ENCODE measurements at regions not wholly inside any gene's neighbourhood (a gene's known extent, or its start where the extent isn't known, plus 50 kb on each side); places are given as distances from the start of the nearest gene placed in this dataset.

GRCh38 chr20:33917831-33918525, 75.7 kb upstream of the RALY start:
- no peak overlapping the region for H3K27ac ChIP-seq (ENCODE audit: low read length, poor library complexity, severe bottlenecking)
- peak overlapping the region in 1 of 2 experiments; percentile 25 for H3K4me3 ChIP-seq (ENCODE audit: insufficient read depth in 1 of 2, low read depth in 1 of 2, low read length in 2 of 2)
- H4K8ac ChIP-seq (ENCODE audit: low read length): no peak overlapping the region
- H3K27me3 ChIP-seq (ENCODE audit: control insufficient read depth in 1 of 2, insufficient read depth in 1 of 2, low read length in 2 of 2): peaks cover 0 to 10% of the 10 kb centered on the region in 2 experiments
- no peak overlapping the region for H2AK5ac ChIP-seq (ENCODE audit: low read length, severe bottlenecking)
- no peaks in the 10 kb centered on the region for H3K36me3 ChIP-seq (ENCODE audit: control insufficient read depth in 1 of 2, insufficient read depth in 2 of 2, low read depth in 1 of 2, low read length in 2 of 2)
- no peak overlapping the region for H3K4me2 ChIP-seq (ENCODE audit: low read length, poor library complexity, severe bottlenecking)
- no peak overlapping the region for H2BK12ac ChIP-seq (ENCODE audit: low read length in 2 of 2)
- no peaks in the 10 kb centered on the region for H3K79me1 ChIP-seq (replicated peaks; ENCODE audit: low read length, poor library complexity, severe bottlenecking)
- no peak overlapping the region for H3K18ac ChIP-seq (ENCODE audit: low read depth in 1 of 2, low read length in 2 of 2)
- H3K4ac ChIP-seq (ENCODE audit: low read depth in 1 of 2, low read length in 2 of 2): no peak overlapping the region
- no peak for DNase-seq
- no peak overlapping the region for H2BK5ac ChIP-seq (ENCODE audit: low read depth, low read length, poor library complexity, severe bottlenecking)
- H3K4me1 ChIP-seq (ENCODE audit: control insufficient read depth, insufficient read depth, low read depth, low read length): peaks cover 2% of the 10 kb centered on the region
- H3K14ac ChIP-seq (ENCODE audit: low read length in 2 of 2): no peak overlapping the region
- no peak overlapping the region for H2BK15ac ChIP-seq (ENCODE audit: low read depth, poor library complexity, severe bottlenecking)
- 88% methylated on average over 6 of the region's 6 CpGs for WGBS
- H3K23ac ChIP-seq (ENCODE audit: low read length in 2 of 2): no peak overlapping the region
- no peak overlapping the region for H2AFZ ChIP-seq (ENCODE audit: low read depth, low read length)
- H4K91ac ChIP-seq (ENCODE audit: low read length): no peak overlapping the region
- no peak overlapping the region for H2BK120ac ChIP-seq (ENCODE audit: low read depth, low read length)
- no peak overlapping the region for H3K9ac ChIP-seq (ENCODE audit: low read length)
- no peaks in the 10 kb centered on the region for H3K9me3 ChIP-seq (ENCODE audit: control insufficient read depth, low read length)

- 98% methylated on average over 5 of the region's 5 CpGs for WGBS
These were observed 75.0 kb upstream of the RALY start for GRCh38 chr20:33918662-33919061.

GRCh38 chr20:33919653-33920052, 74.1 kb upstream of the RALY start:
- no peak overlapping the region for H3K14ac ChIP-seq (ENCODE audit: low read length in 2 of 2)
- no peak overlapping the region for H4K8ac ChIP-seq (ENCODE audit: low read length)
- H4K91ac ChIP-seq (ENCODE audit: low read length): no peak overlapping the region
- H3K4ac ChIP-seq (ENCODE audit: low read depth in 1 of 2, low read length in 2 of 2): no peak overlapping the region
- no peak overlapping the region for H2BK12ac ChIP-seq (ENCODE audit: low read length in 2 of 2)
- no peak overlapping the region for H3K27ac ChIP-seq (ENCODE audit: low read length, poor library complexity, severe bottlenecking)
- H3K4me2 ChIP-seq (ENCODE audit: low read length, poor library complexity, severe bottlenecking): no peak overlapping the region
- H3K36me3 ChIP-seq (ENCODE audit: control insufficient read depth in 1 of 2, insufficient read depth in 2 of 2, low read depth in 1 of 2, low read length in 2 of 2): no peaks in the 10 kb centered on the region
- H3K9me3 ChIP-seq (ENCODE audit: control insufficient read depth, low read length): no peaks in the 10 kb centered on the region
- no peak overlapping the region for H2AK5ac ChIP-seq (ENCODE audit: low read length, severe bottlenecking)
- H2BK15ac ChIP-seq (ENCODE audit: low read depth, poor library complexity, severe bottlenecking): no peak overlapping the region
- H2BK5ac ChIP-seq (ENCODE audit: low read depth, low read length, poor library complexity, severe bottlenecking): no peak overlapping the region
- DNase-seq: no peak
- no peak overlapping the region for H2AFZ ChIP-seq (ENCODE audit: low read depth, low read length)
- WGBS: 96% methylated on average over 2 of the region's 5 CpGs
- no peak overlapping the region for H2BK120ac ChIP-seq (ENCODE audit: low read depth, low read length)
- no peak overlapping the region for H3K23ac ChIP-seq (ENCODE audit: low read length in 2 of 2)
- no peak overlapping the region for H3K9ac ChIP-seq (ENCODE audit: low read length)
- peaks cover 4 to 26% of the 10 kb centered on the region in 2 experiments for H3K27me3 ChIP-seq (ENCODE audit: control insufficient read depth in 1 of 2, insufficient read depth in 1 of 2, low read length in 2 of 2)
- no peak overlapping the region for H3K4me3 ChIP-seq (ENCODE audit: insufficient read depth in 1 of 2, low read depth in 1 of 2, low read length in 2 of 2)
- H3K79me1 ChIP-seq (replicated peaks; ENCODE audit: low read length, poor library complexity, severe bottlenecking): no peaks in the 10 kb centered on the region
- no peak overlapping the region for H3K18ac ChIP-seq (ENCODE audit: low read depth in 1 of 2, low read length in 2 of 2)
- H3K4me1 ChIP-seq (ENCODE audit: control insufficient read depth, insufficient read depth, low read depth, low read length): no peaks in the 10 kb centered on the region

More at GRCh38 chr20:33918662-33919061, 75.0 kb upstream of the RALY start:
- Histone ChIP-seq H3K9ac (ENCODE audit: low read length) (no peak overlapping the region), H3K27ac (ENCODE audit: low read length, poor library complexity, severe bottlenecking) (no peak overlapping the region), H3K4ac (ENCODE audit: low read depth in 1 of 2, low read length in 2 of 2) (no peak overlapping the region), H3K4me1 (ENCODE audit: control insufficient read depth, insufficient read depth, low read depth, low read length) (no peaks in the 10 kb centered on the region), H2BK12ac (ENCODE audit: low read length in 2 of 2) (no peak overlapping the region), H3K9me3 (ENCODE audit: control insufficient read depth, low read length) (no peaks in the 10 kb centered on the region), H2BK5ac (ENCODE audit: low read depth, low read length, poor library complexity, severe bottlenecking) (no peak overlapping the region), H4K8ac (ENCODE audit: low read length) (no peak overlapping the region), H2AK5ac (ENCODE audit: low read length, severe bottlenecking) (no peak overlapping the region), H3K14ac (ENCODE audit: low read length in 2 of 2) (no peak overlapping the region), H3K4me3 (ENCODE audit: insufficient read depth in 1 of 2, low read depth in 1 of 2, low read length in 2 of 2) (no peak overlapping the region), H3K18ac (ENCODE audit: low read depth in 1 of 2, low read length in 2 of 2) (no peak overlapping the region), H3K36me3 (ENCODE audit: control insufficient read depth in 1 of 2, insufficient read depth in 2 of 2, low read depth in 1 of 2, low read length in 2 of 2) (no peaks in the 10 kb centered on the region), H3K27me3 (ENCODE audit: control insufficient read depth in 1 of 2, insufficient read depth in 1 of 2, low read length in 2 of 2) (peaks cover 0 to 17% of the 10 kb centered on the region in 2 experiments), H3K79me1 (replicated peaks; ENCODE audit: low read length, poor library complexity, severe bottlenecking) (no peaks in the 10 kb centered on the region), H2AFZ (ENCODE audit: low read depth, low read length) (no peak overlapping the region), H2BK120ac (ENCODE audit: low read depth, low read length) (no peak overlapping the region), H3K23ac (ENCODE audit: low read length in 2 of 2) (no peak overlapping the region), H2BK15ac (ENCODE audit: low read depth, poor library complexity, severe bottlenecking) (no peak overlapping the region), H4K91ac (ENCODE audit: low read length) (no peak overlapping the region), H3K4me2 (ENCODE audit: low read length, poor library complexity, severe bottlenecking) (no peak overlapping the region)
- DNase-seq: no peak

GRCh38 chr20:33922224-33922623, 71.5 kb upstream of the RALY start:
- Histone ChIP-seq H3K4me2 (ENCODE audit: low read length, poor library complexity, severe bottlenecking) (no peak overlapping the region), H3K18ac (ENCODE audit: low read depth in 1 of 2, low read length in 2 of 2) (no peak overlapping the region), H3K4me1 (ENCODE audit: control insufficient read depth, insufficient read depth, low read depth, low read length) (no peaks in the 10 kb centered on the region), H3K79me1 (replicated peaks; ENCODE audit: low read length, poor library complexity, severe bottlenecking) (no peaks in the 10 kb centered on the region), H3K14ac (ENCODE audit: low read length in 2 of 2) (no peak overlapping the region), H2AFZ (ENCODE audit: low read depth, low read length) (no peak overlapping the region), H2BK120ac (ENCODE audit: low read depth, low read length) (no peak overlapping the region), H3K4me3 (ENCODE audit: insufficient read depth in 1 of 2, low read depth in 1 of 2, low read length in 2 of 2) (no peak overlapping the region), H3K9me3 (ENCODE audit: control insufficient read depth, low read length) (no peaks in the 10 kb centered on the region), H3K9ac (ENCODE audit: low read length) (no peak overlapping the region), H2AK5ac (ENCODE audit: low read length, severe bottlenecking) (no peak overlapping the region), H3K23ac (ENCODE audit: low read length in 2 of 2) (no peak overlapping the region), H3K4ac (ENCODE audit: low read depth in 1 of 2, low read length in 2 of 2) (no peak overlapping the region), H2BK15ac (ENCODE audit: low read depth, poor library complexity, severe bottlenecking) (no peak overlapping the region), H2BK5ac (ENCODE audit: low read depth, low read length, poor library complexity, severe bottlenecking) (no peak overlapping the region), H3K36me3 (ENCODE audit: control insufficient read depth in 1 of 2, insufficient read depth in 2 of 2, low read depth in 1 of 2, low read length in 2 of 2) (no peaks in the 10 kb centered on the region), H2BK12ac (ENCODE audit: low read length in 2 of 2) (no peak overlapping the region), H3K27me3 (ENCODE audit: control insufficient read depth in 1 of 2, insufficient read depth in 1 of 2, low read length in 2 of 2) (peaks cover 6 to 31% of the 10 kb centered on the region in 2 experiments), H4K91ac (ENCODE audit: low read length) (no peak overlapping the region), H3K27ac (ENCODE audit: low read length, poor library complexity, severe bottlenecking) (no peak overlapping the region), H4K8ac (ENCODE audit: low read length) (no peak overlapping the region)
- DNase-seq: peak; percentile 18
- WGBS: 47% methylated on average over 3 of the region's 3 CpGs

All from mesenchymal stem cell (in vitro differentiated cells and primary cell).